ENCODE measurements at regions not wholly inside any gene's neighbourhood (a gene's known extent, or its start where the extent isn't known, plus 50 kb on each side); places are given as distances from the start of the nearest gene placed in this dataset.
A peak's percentile ranks its signal among the peaks of the same experiment; 100 is the strongest.

- Mint-ChIP-seq H3K9me3 (peaks cover 4% of the 10 kb centered on the region), H3K27me3 (no peaks in the 10 kb centered on the region), H3K27ac (no peak overlapping the region), H3K4me1 (peaks cover 15% of the 10 kb centered on the region), H3K36me3 (ENCODE audit: low read depth) (no peaks in the 10 kb centered on the region), H3K4me3 (no peak overlapping the region)
- intact Hi-C loops (cut with micrococcal nuclease), result no loop called here
- DNase-seq, result no peak
These were observed 365.6 kb upstream of the MGMT start for GRCh38 chr10:129101232-129101980.

- Mint-ChIP-seq H3K27me3 (no peaks in the 10 kb centered on the region), H3K36me3 (ENCODE audit: low read depth) (no peaks in the 10 kb centered on the region), H3K4me3 (no peak overlapping the region), H3K9me3 (peaks cover 4% of the 10 kb centered on the region), H3K4me1 (peaks cover 15% of the 10 kb centered on the region), H3K27ac (no peak overlapping the region)
- intact Hi-C loops (cut with micrococcal nuclease), result no loop called here
- DNase-seq, result no peak
These were observed 363.9 kb upstream of the MGMT start for GRCh38 chr10:129102906-129103693.

- intact Hi-C loops (cut with micrococcal nuclease), result no loop called here
- Mint-ChIP-seq H3K27me3 (no peaks in the 10 kb centered on the region), H3K9me3 (peaks cover 4% of the 10 kb centered on the region), H3K4me3 (no peak overlapping the region), H3K27ac (no peak overlapping the region), H3K36me3 (ENCODE audit: low read depth) (no peaks in the 10 kb centered on the region), H3K4me1 (peaks cover 15% of the 10 kb centered on the region)
- no peak for DNase-seq
These were observed 362.6 kb upstream of the MGMT start for GRCh38 chr10:129104266-129105045.

DNA sequence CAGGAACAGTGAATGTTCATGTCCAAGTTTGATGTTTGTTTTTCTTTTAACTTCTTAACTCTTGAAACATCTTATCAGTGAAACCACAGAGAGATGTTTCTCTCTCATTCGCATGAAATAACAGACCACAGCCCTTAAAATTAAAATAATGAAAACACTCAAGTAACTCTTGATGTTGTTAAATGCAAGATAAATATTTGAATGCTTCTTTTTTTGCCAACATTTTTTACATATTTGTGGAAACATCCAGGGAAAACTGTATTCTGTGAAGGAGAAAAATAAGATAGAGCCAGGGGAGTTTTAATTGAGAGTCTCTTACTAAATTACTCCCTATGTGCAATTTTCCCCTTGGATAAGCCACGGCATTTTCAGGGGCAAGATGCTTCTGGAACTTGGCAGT lies 361.8 kb upstream of the MGMT start:
- no peaks in the 10 kb centered on the region for H3K27me3 Mint-ChIP-seq
- no peak for DNase-seq
- peaks cover 15% of the 10 kb centered on the region for H3K4me1 Mint-ChIP-seq
- H3K27ac Mint-ChIP-seq, result no peak overlapping the region
- H3K9me3 Mint-ChIP-seq, result peaks cover 3% of the 10 kb centered on the region
- intact Hi-C loops (cut with micrococcal nuclease), result no loop called here
- H3K36me3 Mint-ChIP-seq (ENCODE audit: low read depth), result no peaks in the 10 kb centered on the region
- H3K4me3 Mint-ChIP-seq, result peak overlapping the region; percentile 32

DNA sequence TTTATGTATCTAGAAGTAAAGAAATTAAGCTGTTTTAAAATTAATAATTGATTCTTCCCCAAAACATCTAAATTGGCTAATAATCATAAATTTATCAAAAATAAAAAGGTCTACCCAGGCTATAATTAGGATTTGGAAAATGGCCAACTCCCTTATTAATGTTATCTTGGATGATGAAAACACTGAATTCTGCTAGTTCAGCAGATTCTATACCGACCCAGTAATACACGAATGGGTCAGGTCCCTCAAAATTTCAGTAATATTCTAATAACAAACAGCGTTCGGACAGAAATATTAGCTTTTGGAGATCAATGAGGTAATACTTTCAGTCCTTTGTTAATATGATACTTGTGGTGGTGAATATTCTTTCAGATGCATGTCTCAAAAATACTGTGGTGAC lies 360.7 kb upstream of the MGMT start:
- no peak for DNase-seq
- no peak overlapping the region for H3K27ac Mint-ChIP-seq
- no peaks in the 10 kb centered on the region for H3K9me3 Mint-ChIP-seq
- no peaks in the 10 kb centered on the region for H3K27me3 Mint-ChIP-seq
- no peak overlapping the region for H3K4me3 Mint-ChIP-seq
- intact Hi-C loops (cut with micrococcal nuclease), result no loop called here
- H3K36me3 Mint-ChIP-seq (ENCODE audit: low read depth), result no peaks in the 10 kb centered on the region
- H3K4me1 Mint-ChIP-seq, result peaks cover 15% of the 10 kb centered on the region

- Mint-ChIP-seq H3K9me3 (no peaks in the 10 kb centered on the region), H3K4me1 (peaks cover 10% of the 10 kb centered on the region), H3K4me3 (no peak overlapping the region), H3K27me3 (no peaks in the 10 kb centered on the region), H3K27ac (no peak overlapping the region), H3K36me3 (ENCODE audit: low read depth) (no peaks in the 10 kb centered on the region)
- intact Hi-C loops (cut with micrococcal nuclease), result no loop called here
- DNase-seq, result no peak
These were observed 359.5 kb upstream of the MGMT start for GRCh38 chr10:129107525-129107924.

GRCh38 chr10:129108378-129108777 lies 358.7 kb upstream of the MGMT start:
- DNase-seq, result no peak

DNA sequence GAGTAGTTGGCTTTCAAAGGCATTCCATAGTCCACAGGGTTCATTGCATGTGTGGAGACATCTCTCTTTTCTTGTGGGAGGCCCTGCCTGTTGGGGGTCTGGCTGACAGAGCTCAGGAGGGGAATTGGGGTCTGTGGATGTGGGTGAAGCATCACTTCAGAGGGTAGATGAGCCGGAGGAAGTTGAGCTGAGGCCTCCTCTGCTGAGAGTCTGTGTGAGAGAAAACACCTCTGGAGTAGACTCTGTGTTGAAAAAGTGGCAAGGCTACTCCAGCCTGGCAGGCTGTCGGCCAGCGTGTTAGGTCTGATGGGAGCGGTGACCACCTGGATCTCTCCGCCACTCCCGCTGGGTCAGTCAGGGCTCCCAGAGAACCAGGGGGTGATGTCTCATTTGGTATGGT lies 358.0 kb upstream of the MGMT start:
- no peak overlapping the region for H3K4me3 Mint-ChIP-seq
- no peaks in the 10 kb centered on the region for H3K27me3 Mint-ChIP-seq
- H3K36me3 Mint-ChIP-seq (ENCODE audit: low read depth), result no peaks in the 10 kb centered on the region
- DNase-seq, result no peak
- intact Hi-C loops (cut with micrococcal nuclease), result no loop called here
- H3K4me1 Mint-ChIP-seq, result peaks cover 10% of the 10 kb centered on the region
- no peaks in the 10 kb centered on the region for H3K9me3 Mint-ChIP-seq
- H3K27ac Mint-ChIP-seq, result no peak overlapping the region

More at GRCh38 chr10:129108378-129108777, 358.7 kb upstream of the MGMT start:
- peaks cover 10% of the 10 kb centered on the region for H3K4me1 Mint-ChIP-seq
- no peaks in the 10 kb centered on the region for H3K9me3 Mint-ChIP-seq
- H3K4me3 Mint-ChIP-seq, result no peak overlapping the region
- H3K27me3 Mint-ChIP-seq, result no peaks in the 10 kb centered on the region
- H3K36me3 Mint-ChIP-seq (ENCODE audit: low read depth), result no peaks in the 10 kb centered on the region
- no peak overlapping the region for H3K27ac Mint-ChIP-seq
- intact Hi-C loops (cut with micrococcal nuclease), result no loop called here

GRCh38 chr10:129110780-129111179 lies 356.3 kb upstream of the MGMT start:
- intact Hi-C loops (cut with micrococcal nuclease), result no loop called here
- no peak overlapping the region for H3K4me3 Mint-ChIP-seq
- H3K27me3 Mint-ChIP-seq, result no peaks in the 10 kb centered on the region
- no peaks in the 10 kb centered on the region for H3K36me3 Mint-ChIP-seq (ENCODE audit: low read depth)
- DNase-seq, result no peak
- H3K4me1 Mint-ChIP-seq, result peaks cover 2% of the 10 kb centered on the region
- H3K27ac Mint-ChIP-seq, result no peak overlapping the region
- no peaks in the 10 kb centered on the region for H3K9me3 Mint-ChIP-seq

DNA sequence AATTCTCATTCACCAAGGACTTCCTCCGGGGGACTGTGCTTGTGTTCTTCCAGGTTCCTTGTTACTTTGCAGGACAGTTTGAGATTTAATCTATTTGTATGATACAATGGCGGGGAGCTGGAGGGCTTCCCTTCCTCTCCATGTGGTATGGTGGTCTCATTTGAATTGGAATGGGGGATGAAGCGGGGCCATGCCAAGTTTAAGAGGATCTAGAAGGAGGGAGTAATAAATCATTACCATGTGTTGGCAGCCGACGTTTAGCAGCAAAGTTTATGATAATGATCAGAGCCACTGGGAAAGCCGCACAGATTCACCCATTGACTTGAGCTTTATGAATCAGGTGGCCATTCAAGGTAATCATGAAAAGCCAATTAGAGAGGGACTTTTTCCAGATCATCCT lies 355.1 kb upstream of the MGMT start:
- H3K4me3 Mint-ChIP-seq, result no peak overlapping the region
- intact Hi-C loops (cut with micrococcal nuclease), result no loop called here
- H3K4me1 Mint-ChIP-seq, result no peaks in the 10 kb centered on the region
- H3K27ac Mint-ChIP-seq, result no peak overlapping the region
- no peaks in the 10 kb centered on the region for H3K36me3 Mint-ChIP-seq (ENCODE audit: low read depth)
- H3K27me3 Mint-ChIP-seq, result no peaks in the 10 kb centered on the region
- DNase-seq, result no peak
- H3K9me3 Mint-ChIP-seq, result no peaks in the 10 kb centered on the region

DNA sequence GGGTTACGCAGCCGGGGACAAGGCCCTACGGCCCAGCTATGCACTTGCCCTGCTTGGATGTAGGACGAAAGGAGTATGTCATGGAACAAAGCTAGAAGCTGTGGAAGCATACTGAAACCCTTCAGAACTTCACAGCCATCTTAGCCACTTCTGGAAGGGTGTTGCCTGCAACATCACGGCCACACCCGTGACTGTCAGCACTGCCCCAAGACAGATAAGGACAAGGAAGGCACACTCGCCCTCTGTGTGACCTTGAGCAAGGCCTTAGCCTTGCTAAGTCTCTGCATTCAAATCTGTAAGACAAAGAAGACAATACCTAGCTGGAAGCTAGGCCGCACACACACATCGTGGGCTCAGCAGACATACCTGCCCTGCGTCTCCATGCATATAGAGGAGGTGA lies 352.5 kb upstream of the MGMT start:
- no peak overlapping the region for H3K27ac Mint-ChIP-seq
- H3K9me3 Mint-ChIP-seq, result no peaks in the 10 kb centered on the region
- H3K36me3 Mint-ChIP-seq (ENCODE audit: low read depth), result no peaks in the 10 kb centered on the region
- intact Hi-C loops (cut with micrococcal nuclease), result no loop called here
- H3K4me3 Mint-ChIP-seq, result no peak overlapping the region
- DNase-seq, result no peak
- no peaks in the 10 kb centered on the region for H3K4me1 Mint-ChIP-seq
- H3K27me3 Mint-ChIP-seq, result peaks cover 4% of the 10 kb centered on the region

DNA sequence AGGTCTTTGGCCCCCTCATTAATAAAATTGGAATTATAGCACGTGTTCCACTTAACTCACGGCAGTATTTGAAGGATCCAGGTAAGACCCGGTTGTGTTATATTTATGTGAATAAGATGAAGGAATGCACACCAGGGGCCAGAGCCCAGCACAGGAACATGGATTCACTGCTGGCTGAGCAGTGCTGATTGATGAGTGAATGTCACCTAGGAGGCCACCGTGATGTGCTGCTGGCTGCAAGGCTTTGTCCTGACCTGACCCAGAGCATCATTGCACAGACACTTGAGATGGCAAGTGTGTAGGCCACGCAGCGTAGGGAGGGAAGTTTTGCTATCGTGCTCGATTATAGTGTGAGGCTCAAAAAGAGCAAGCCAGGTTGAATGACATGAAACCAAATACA lies 350.7 kb upstream of the MGMT start:
- H3K4me1 Mint-ChIP-seq, result no peaks in the 10 kb centered on the region
- peaks cover 4% of the 10 kb centered on the region for H3K27me3 Mint-ChIP-seq
- DNase-seq, result no peak
- intact Hi-C loops (cut with micrococcal nuclease), result no loop called here
- no peaks in the 10 kb centered on the region for H3K36me3 Mint-ChIP-seq (ENCODE audit: low read depth)
- H3K9me3 Mint-ChIP-seq, result no peaks in the 10 kb centered on the region
- H3K4me3 Mint-ChIP-seq, result no peak overlapping the region
- H3K27ac Mint-ChIP-seq, result no peak overlapping the region

- no peak overlapping the region for H3K4me3 Mint-ChIP-seq
- no peaks in the 10 kb centered on the region for H3K4me1 Mint-ChIP-seq
- DNase-seq, result no peak
- peaks cover 9% of the 10 kb centered on the region for H3K27me3 Mint-ChIP-seq
- H3K9me3 Mint-ChIP-seq, result no peaks in the 10 kb centered on the region
- intact Hi-C loops (cut with micrococcal nuclease), result no loop called here
- no peaks in the 10 kb centered on the region for H3K36me3 Mint-ChIP-seq (ENCODE audit: low read depth)
- H3K27ac Mint-ChIP-seq, result no peak overlapping the region
These were observed 346.6 kb upstream of the MGMT start for GRCh38 chr10:129120441-129120840.

GRCh38 chr10:129122846-129123245 lies 344.2 kb upstream of the MGMT start:
- peaks cover 10% of the 10 kb centered on the region for H3K27me3 Mint-ChIP-seq
- no peaks in the 10 kb centered on the region for H3K9me3 Mint-ChIP-seq
- H3K4me1 Mint-ChIP-seq, result no peaks in the 10 kb centered on the region
- no peaks in the 10 kb centered on the region for H3K36me3 Mint-ChIP-seq (ENCODE audit: low read depth)
- H3K27ac Mint-ChIP-seq, result no peak overlapping the region
- intact Hi-C loops (cut with micrococcal nuclease), result no loop called here
- no peak overlapping the region for H3K4me3 Mint-ChIP-seq
- DNase-seq, result no peak

Data from activated CD4-positive, alpha-beta T cell treated with anti-CD3 and anti-CD28 coated beads, Interleukin-2, amount 10 ng/mL, durations not matched to agents 24 days and 14 days (primary cell).